HEK293 (cell line): ENCODE measurements at regions not wholly inside any gene's neighbourhood (a gene's known extent, or its start where the extent isn't known, plus 50 kb on each side); places are given as distances from the start of the nearest gene placed in this dataset.

ENCODE experiments used
- CTCF ChIA-PET: fragments of 350-600 bp; formaldehyde crosslinking; extraction: SDS; loops from one replicate; lab custom pipeline; 2021; ENCODE audit warnings: antibody characterized with exemption; lab: Yijun Ruan, JAX
- POLR2A ChIA-PET: fragments of 300-600 bp; formaldehyde crosslinking; extraction: SDS; loops from one replicate; lab custom pipeline; 2020; ENCODE audit warnings: antibody characterized with exemption, inconsistent platforms; lab: Yijun Ruan, JAX
- H3K27ac ChIP-seq: fragments of 200-500 bp; sonication (Bioruptor generic); 2 replicates; pipeline ENCODE4 v1.5.1; 2014; ENCODE audit warnings: low read depth, low read length, control low read depth, inconsistent platforms; ENCODE audit errors: extremely low read depth
- H3K36me3 ChIP-seq, 2 experiments: fragments of 200-500 bp in 1 of 2; sonication (Bioruptor generic) in 1 of 2; 1 replicate in 1 of 2; 2 replicates in 1 of 2; pipeline ENCODE4 v1.5.1; 2014 to 2017; ENCODE audit warnings: inconsistent platforms in 2 of 2, low read length in 2 of 2; ENCODE audit not compliant: control insufficient read depth in 2 of 2, insufficient read depth in 1 of 2
- H3K4me1 ChIP-seq: fragments of 200-500 bp; sonication (Bioruptor generic); 2 replicates; pipeline ENCODE4 v1.5.1; 2014; ENCODE audit warnings: mild to moderate bottlenecking, low read length, inconsistent platforms; ENCODE audit not compliant: control insufficient read depth, insufficient read depth
- H3K4me3 ChIP-seq: 2 replicates; pipeline ENCODE4 v1.5.1; 2011; ENCODE audit warnings: low read depth, mild to moderate bottlenecking, control low read depth, low read length, moderate library complexity
- H3K9me3 ChIP-seq: fragments of 200-500 bp; sonication (Bioruptor generic); 2 replicates; pipeline ENCODE4 v1.5.1; 2014; ENCODE audit warnings: low read depth, low read length, inconsistent platforms; ENCODE audit not compliant: control insufficient read depth, insufficient read depth
- OSR2 ChIP-seq: fragments of 450-650 bp; formaldehyde crosslinking; IDR thresholded peaks from 2 replicates; pipeline ENCODE4 v1.5.1; 2016; ENCODE audit warnings: missing biosample characterization, missing genetic modification characterization
- ZNF112 ChIP-seq: fragments of 450-650 bp; formaldehyde crosslinking; IDR thresholded peaks from 2 replicates; pipeline ENCODE4 v1.5.0; 2017; ENCODE audit warnings: missing biosample characterization, missing genetic modification characterization
- ZNF114 ChIP-seq: fragments of 450-650 bp; formaldehyde crosslinking; IDR thresholded peaks from 2 replicates; pipeline ENCODE4 v1.5.0; 2017; ENCODE audit warnings: missing biosample characterization, missing genetic modification characterization
- ZNF133 ChIP-seq: fragments of 450-650 bp; formaldehyde crosslinking; IDR thresholded peaks from 2 replicates; pipeline ENCODE4 v1.5.1; 2016; ENCODE audit warnings: missing biosample characterization, missing genetic modification characterization
- ZNF155 ChIP-seq: fragments of 450-650 bp; formaldehyde crosslinking; IDR thresholded peaks from 2 replicates; pipeline ENCODE4 v1.5.1; 2016; ENCODE audit warnings: missing biosample characterization, missing genetic modification characterization
- ZNF157 ChIP-seq: fragments of 450-650 bp; formaldehyde crosslinking; IDR thresholded peaks from 2 replicates; pipeline ENCODE4 v1.5.1; 2016; ENCODE audit warnings: missing biosample characterization, missing genetic modification characterization
- ZNF473 ChIP-seq: fragments of 450-650 bp; formaldehyde crosslinking; IDR thresholded peaks from 2 replicates; pipeline ENCODE4 v1.5.1; 2017; ENCODE audit warnings: missing biosample characterization, missing genetic modification characterization
- ZNF501 ChIP-seq: fragments of 450-650 bp; formaldehyde crosslinking; IDR thresholded peaks from 2 replicates; pipeline ENCODE4 v1.5.1; 2016; ENCODE audit warnings: missing biosample characterization, missing genetic modification characterization
- ZNF514 ChIP-seq: fragments of 450-650 bp; formaldehyde crosslinking; IDR thresholded peaks from 2 replicates; pipeline ENCODE4 v1.5.1; 2016; ENCODE audit warnings: missing biosample characterization, missing genetic modification characterization
- ZNF561 ChIP-seq: fragments of 450-650 bp; IDR thresholded peaks from 2 replicates; pipeline ENCODE4 v1.5.1; 2018; ENCODE audit warnings: missing biosample characterization, missing genetic modification characterization, borderline replicate concordance
- ZNF585B ChIP-seq: fragments of 450-650 bp; formaldehyde crosslinking; IDR thresholded peaks from 2 replicates; pipeline ENCODE4 v1.5.1; 2016; ENCODE audit warnings: missing biosample characterization, missing genetic modification characterization
- ZNF837 ChIP-seq: fragments of 450-650 bp; formaldehyde crosslinking; IDR thresholded peaks from 2 replicates; pipeline ENCODE4 v1.5.1; 2016; ENCODE audit warnings: missing biosample characterization, missing genetic modification characterization
- TF ChIP-seq, protein P1 (sequence below): fragments of 450-650 bp; formaldehyde crosslinking; IDR thresholded peaks from 2 replicates; pipeline ENCODE4 v1.5.1; 2016; ENCODE audit warnings: missing biosample characterization, missing genetic modification characterization
- TF ChIP-seq, protein P2 (sequence below): fragments of 450-650 bp; formaldehyde crosslinking; IDR thresholded peaks from 2 replicates; pipeline ENCODE4 v1.5.1; 2016; ENCODE audit warnings: missing biosample characterization, missing genetic modification characterization, borderline replicate concordance
- TF ChIP-seq, protein P3 (sequence below): fragments of 450-650 bp; formaldehyde crosslinking; conservative IDR thresholded peaks from 2 replicates; pipeline ENCODE4 v1.5.1; 2016; ENCODE audit warnings: low read depth, missing biosample characterization, missing genetic modification characterization

DNA sequence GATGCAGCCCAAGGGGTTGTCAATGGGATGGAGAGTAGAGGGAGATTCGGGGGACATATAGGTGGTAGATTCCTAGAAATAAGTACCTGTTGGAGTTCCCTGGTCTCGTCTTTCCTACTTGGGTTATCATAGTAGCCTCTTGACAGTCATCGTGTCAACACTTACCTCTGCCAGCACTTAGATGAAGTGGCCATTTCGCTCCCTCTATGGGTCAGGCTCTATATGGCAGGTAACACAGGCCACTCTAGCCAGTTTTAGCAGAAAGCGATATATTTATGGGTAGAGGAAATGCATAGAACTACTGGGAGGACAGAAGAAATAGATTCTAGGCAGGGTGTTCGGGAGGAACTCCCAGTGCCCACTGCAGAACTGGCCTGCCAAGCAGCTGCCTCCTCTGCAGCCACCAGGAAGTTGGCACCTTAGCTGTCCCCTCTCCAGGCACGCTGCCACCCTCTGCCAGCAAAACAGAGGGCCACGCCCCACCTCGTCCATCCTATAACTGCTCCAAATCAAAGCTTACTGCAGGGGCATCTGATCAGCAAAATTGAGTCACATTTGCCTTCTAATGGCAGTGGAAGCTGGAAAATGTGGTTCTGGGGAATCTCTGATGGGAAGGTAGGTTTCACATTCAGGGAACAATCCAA, 181.3 kb downstream of the INSIG2 start:
- no peaks in the 10 kb centered on the region for H3K4me1 ChIP-seq
- H3K36me3 ChIP-seq: no peaks in the 10 kb centered on the region
- H3K4me3 ChIP-seq: no peak overlapping the region
- TF ChIP-seq ZNF514 (no peak), ZNF585B (tag by site-specific recombination) (no peak), ZNF155 (tag by site-specific recombination) (no peak), OSR2 (tag by site-specific recombination) (no peak), ZNF473 (tag by site-specific recombination) (no peak)
- ChIA-PET CTCF (interaction anchor here (0.6 to 1.3 kb wide), 5 partner anchors 26 to 586 kb away, joined by 3 to 5 read pairs (median 3); no protein-coding TSS in a partner anchor), POLR2A (no interaction called here)
- H3K9me3 ChIP-seq: no peaks in the 10 kb centered on the region
- no peak overlapping the region for H3K27ac ChIP-seq

DNA sequence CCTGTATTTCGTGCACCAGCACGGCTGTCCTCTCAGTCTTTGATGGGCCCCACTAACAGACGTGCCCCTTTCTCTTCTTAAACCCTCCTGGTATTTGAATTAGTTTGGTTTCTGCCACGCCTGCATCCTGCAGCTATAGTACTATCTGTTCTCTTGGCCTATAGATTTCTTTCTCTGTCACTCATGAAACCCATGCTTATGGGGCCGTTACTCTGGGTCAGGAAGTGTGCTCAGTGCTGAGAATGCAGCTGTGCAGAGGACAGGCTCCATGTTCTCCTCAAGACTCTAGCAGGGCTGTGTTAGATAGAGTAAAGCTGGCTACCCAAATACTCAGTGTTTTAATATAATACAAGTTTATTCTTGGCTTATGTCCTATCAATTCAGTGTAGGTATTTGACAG, 180.0 kb downstream of the INSIG2 start:
- Histone ChIP-seq H3K4me1 (no peaks in the 10 kb centered on the region), H3K36me3 (no peaks in the 10 kb centered on the region), H3K4me3 (no peak overlapping the region), H3K27ac (no peak overlapping the region), H3K9me3 (no peaks in the 10 kb centered on the region)
- ChIA-PET POLR2A (no interaction called here), CTCF (interaction anchor here (0.6 to 1.0 kb wide), 3 partner anchors 15 to 222 kb away, joined by 4 to 5 read pairs (median 4); no protein-coding TSS in a partner anchor)
- TF ChIP-seq ZNF501 (tag by site-specific recombination) (no peak), ZNF133 (no peak), ZNF837 (tag by site-specific recombination) (no peak), ZNF561 (tag by site-specific recombination) (no peak), ZNF112 (tag by site-specific recombination) (no peak), ZNF114 (tag by site-specific recombination) (no peak), ZNF157 (tag by site-specific recombination) (no peak)
- TF ChIP-seq, protein P1, sequence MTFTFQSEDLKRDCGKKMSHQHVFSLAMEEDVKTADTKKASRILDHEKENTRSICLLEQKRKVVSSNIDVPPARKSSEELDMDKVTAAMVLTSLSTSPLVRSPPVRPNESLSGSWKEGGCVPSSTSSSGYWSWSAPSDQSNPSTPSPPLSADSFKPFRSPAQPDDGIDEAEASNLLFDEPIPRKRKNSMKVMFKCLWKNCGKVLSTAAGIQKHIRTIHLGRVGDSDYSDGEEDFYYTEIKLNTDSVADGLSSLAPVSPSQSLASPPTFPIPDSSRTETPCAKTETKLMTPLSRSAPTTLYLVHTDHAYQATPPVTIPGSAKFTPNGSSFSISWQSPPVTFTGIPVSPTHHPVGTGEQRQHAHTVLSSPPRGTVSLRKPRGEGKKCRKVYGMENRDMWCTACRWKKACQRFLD (tag by site-specific recombination): no peak
- TF ChIP-seq, protein P2, sequence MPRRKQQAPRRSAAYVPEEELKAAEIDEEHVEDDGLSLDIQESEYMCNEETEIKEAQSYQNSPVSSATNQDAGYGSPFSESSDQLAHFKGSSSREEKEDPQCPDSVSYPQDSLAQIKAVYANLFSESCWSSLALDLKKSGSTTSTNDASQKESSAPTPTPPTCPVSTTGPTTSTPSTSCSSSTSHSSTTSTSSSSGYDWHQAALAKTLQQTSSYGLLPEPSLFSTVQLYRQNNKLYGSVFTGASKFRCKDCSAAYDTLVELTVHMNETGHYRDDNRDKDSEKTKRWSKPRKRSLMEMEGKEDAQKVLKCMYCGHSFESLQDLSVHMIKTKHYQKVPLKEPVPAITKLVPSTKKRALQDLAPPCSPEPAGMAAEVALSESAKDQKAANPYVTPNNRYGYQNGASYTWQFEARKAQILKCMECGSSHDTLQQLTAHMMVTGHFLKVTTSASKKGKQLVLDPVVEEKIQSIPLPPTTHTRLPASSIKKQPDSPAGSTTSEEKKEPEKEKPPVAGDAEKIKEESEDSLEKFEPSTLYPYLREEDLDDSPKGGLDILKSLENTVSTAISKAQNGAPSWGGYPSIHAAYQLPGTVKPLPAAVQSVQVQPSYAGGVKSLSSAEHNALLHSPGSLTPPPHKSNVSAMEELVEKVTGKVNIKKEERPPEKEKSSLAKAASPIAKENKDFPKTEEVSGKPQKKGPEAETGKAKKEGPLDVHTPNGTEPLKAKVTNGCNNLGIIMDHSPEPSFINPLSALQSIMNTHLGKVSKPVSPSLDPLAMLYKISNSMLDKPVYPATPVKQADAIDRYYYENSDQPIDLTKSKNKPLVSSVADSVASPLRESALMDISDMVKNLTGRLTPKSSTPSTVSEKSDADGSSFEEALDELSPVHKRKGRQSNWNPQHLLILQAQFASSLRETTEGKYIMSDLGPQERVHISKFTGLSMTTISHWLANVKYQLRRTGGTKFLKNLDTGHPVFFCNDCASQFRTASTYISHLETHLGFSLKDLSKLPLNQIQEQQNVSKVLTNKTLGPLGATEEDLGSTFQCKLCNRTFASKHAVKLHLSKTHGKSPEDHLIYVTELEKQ: no peak
- TF ChIP-seq, protein P3, sequence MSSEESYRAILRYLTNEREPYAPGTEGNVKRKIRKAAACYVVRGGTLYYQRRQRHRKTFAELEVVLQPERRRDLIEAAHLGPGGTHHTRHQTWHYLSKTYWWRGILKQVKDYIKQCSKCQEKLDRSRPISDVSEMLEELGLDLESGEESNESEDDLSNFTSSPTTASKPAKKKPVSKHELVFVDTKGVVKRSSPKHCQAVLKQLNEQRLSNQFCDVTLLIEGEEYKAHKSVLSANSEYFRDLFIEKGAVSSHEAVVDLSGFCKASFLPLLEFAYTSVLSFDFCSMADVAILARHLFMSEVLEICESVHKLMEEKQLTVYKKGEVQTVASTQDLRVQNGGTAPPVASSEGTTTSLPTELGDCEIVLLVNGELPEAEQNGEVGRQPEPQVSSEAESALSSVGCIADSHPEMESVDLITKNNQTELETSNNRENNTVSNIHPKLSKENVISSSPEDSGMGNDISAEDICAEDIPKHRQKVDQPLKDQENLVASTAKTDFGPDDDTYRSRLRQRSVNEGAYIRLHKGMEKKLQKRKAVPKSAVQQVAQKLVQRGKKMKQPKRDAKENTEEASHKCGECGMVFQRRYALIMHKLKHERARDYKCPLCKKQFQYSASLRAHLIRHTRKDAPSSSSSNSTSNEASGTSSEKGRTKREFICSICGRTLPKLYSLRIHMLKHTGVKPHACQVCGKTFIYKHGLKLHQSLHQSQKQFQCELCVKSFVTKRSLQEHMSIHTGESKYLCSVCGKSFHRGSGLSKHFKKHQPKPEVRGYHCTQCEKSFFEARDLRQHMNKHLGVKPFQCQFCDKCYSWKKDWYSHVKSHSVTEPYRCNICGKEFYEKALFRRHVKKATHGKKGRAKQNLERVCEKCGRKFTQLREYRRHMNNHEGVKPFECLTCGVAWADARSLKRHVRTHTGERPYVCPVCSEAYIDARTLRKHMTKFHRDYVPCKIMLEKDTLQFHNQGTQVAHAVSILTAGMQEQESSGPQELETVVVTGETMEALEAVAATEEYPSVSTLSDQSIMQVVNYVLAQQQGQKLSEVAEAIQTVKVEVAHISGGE (tag by site-specific recombination): no peak
